Loucy (cell line): ENCODE measurements at regions not wholly inside any gene's neighbourhood (a gene's known extent, or its start where the extent isn't known, plus 50 kb on each side); places are given as distances from the start of the nearest gene placed in this dataset.

ENCODE experiments used
- CTCF ChIP-seq: fragments of 200-600 bp; sonication (generic); conservative IDR thresholded peaks from 2 replicates; pipeline ENCODE4 v1.5.1; 2014; ENCODE audit warnings: mild to moderate bottlenecking, antibody characterized with exemption, low read length
- EZH2phosphoT487 ChIP-seq: fragments of 200-600 bp; IDR thresholded peaks from 2 replicates; pipeline ENCODE4 v1.6.1; 2018; ENCODE audit warnings: antibody characterized with exemption, mild to moderate bottlenecking, moderate library complexity, borderline replicate concordance

GRCh38 chr4:38490753-38491446 is 173.1 kb upstream of the KLF3 start:
- TF ChIP-seq CTCF (no peak), EZH2phosphoT487 (no peak)
